Ishikawa (cell line): ENCODE measurements at regions not wholly inside any gene's neighbourhood (a gene's known extent, or its start where the extent isn't known, plus 50 kb on each side); places are given as distances from the start of the nearest gene placed in this dataset.

Experiments
- CEBPB ChIP-seq: IDR thresholded peaks from 2 replicates; pipeline ENCODE4 v1.6.1; 2012
- CREB1 ChIP-seq: IDR thresholded peaks from 2 replicates; pipeline ENCODE4 v1.6.1; 2012; ENCODE audit warnings: low read depth
- EGR1 ChIP-seq: IDR thresholded peaks from 2 replicates; pipeline ENCODE4 v1.6.1; 2012
- EP300 ChIP-seq: IDR thresholded peaks from 2 replicates; pipeline ENCODE4 v1.6.1; 2012; ENCODE audit warnings: borderline replicate concordance
- FOXM1 ChIP-seq: IDR thresholded peaks from 2 replicates; pipeline ENCODE4 v1.6.1; 2012; ENCODE audit warnings: low read depth, borderline replicate concordance
- MAX ChIP-seq: IDR thresholded peaks from 2 replicates; pipeline ENCODE4 v1.6.1; 2012
- NFIC ChIP-seq: IDR thresholded peaks from 2 replicates; pipeline ENCODE4 v1.6.1; 2012
- RAD21 ChIP-seq: IDR thresholded peaks from 2 replicates; pipeline ENCODE4 v1.6.1; 2012; ENCODE audit warnings: low read depth
- TAF1 ChIP-seq: IDR thresholded peaks from 2 replicates; pipeline ENCODE4 v1.6.1; 2012; ENCODE audit warnings: low read depth, mild to moderate bottlenecking
- TCF12 ChIP-seq: IDR thresholded peaks from 2 replicates; pipeline ENCODE4 v1.6.1; 2012; ENCODE audit warnings: low read depth
- TEAD4 ChIP-seq: IDR thresholded peaks from 2 replicates; pipeline ENCODE4 v1.6.1; 2012
- YY1 ChIP-seq: IDR thresholded peaks from 2 replicates; pipeline ENCODE4 v1.6.1; 2012; ENCODE audit warnings: low read depth
- ZBTB7A ChIP-seq: IDR thresholded peaks from 2 replicates; pipeline ENCODE4 v1.6.1; 2012; ENCODE audit warnings: low read depth
- TF ChIP-seq, protein P1 (sequence below): IDR thresholded peaks from 2 replicates; pipeline ENCODE4 v1.6.1; 2012
- TF ChIP-seq, protein P2 (sequence below): IDR thresholded peaks from 2 replicates; pipeline ENCODE4 v1.6.1; 2012; ENCODE audit warnings: low read depth, mild to moderate bottlenecking

DNA sequence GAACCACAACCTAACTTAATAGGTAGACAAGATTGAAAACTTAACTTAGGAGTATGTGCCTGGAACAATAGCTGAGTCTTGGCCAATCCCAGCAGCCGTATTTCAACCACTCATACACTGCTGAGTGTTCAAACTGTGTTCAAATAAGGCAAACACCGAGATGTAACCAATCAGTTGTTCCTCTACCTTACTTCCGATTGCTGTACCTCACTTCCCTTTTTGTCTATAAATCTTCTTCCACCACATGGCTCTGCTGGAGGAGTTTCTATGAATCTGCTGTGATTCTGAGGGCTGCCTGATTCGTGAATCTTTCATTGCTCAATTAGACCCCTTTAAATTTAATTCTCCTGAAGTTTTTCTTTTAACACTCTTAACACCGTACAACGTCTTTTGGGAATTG lies 108.0 kb downstream of the ANAPC4 start:
- TF ChIP-seq NFIC (no peak), ZBTB7A (no peak), TAF1 (no peak), RAD21 (no peak), YY1 (no peak), CREB1 (no peak), FOXM1 (no peak), MAX (no peak)

DNA sequence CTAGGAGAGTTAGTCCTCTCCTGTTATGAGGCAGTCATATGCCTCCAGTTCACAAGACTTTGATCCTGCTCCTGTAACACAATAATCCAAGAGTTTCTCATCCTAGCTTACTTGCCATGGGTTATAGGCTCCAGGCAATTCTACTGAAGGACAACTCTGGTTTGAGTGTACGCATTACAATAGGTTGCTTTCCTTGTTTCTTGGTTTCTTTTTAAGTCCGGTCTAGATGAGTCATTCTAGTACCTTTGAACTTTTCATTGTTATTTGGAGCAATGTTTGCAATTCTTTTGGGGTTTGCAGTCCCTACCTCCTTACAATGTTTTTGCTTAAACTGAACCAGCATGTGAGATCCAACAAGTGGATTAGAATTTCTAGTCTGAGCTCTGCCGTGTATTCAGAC lies 109.1 kb downstream of the ANAPC4 start:
- TF ChIP-seq CEBPB (no peak), RAD21 (no peak), EP300 (no peak)
- TF ChIP-seq, protein P1, sequence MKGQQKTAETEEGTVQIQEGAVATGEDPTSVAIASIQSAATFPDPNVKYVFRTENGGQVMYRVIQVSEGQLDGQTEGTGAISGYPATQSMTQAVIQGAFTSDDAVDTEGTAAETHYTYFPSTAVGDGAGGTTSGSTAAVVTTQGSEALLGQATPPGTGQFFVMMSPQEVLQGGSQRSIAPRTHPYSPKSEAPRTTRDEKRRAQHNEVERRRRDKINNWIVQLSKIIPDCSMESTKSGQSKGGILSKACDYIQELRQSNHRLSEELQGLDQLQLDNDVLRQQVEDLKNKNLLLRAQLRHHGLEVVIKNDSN = no peak

DNA sequence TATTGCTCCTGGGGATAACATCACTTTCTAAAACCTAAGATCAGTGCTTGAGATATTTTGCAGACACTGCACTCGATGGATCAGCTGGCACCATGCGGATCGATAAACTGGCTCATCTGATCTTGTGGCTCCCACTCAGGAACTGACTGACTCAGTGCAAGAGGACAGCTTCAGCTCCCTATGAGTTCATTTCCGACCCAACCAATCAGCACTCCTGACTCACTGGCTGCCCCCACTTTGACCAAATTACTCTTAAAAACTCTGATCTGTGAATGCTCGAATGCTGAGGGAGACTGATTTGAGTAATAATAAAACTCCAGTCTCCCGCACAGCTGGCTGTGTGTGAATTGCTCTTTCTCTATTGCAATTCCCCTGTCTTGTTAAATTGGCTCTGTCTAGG lies 110.1 kb downstream of the ANAPC4 start:
- TF ChIP-seq RAD21 (no peak), YY1 (no peak), TAF1 (no peak), EP300 (no peak), TEAD4 (no peak), CREB1 (no peak), CEBPB (no peak), NFIC (no peak), EGR1 (no peak), FOXM1 (no peak), MAX (no peak), TCF12 (no peak)
- TF ChIP-seq, protein P2, sequence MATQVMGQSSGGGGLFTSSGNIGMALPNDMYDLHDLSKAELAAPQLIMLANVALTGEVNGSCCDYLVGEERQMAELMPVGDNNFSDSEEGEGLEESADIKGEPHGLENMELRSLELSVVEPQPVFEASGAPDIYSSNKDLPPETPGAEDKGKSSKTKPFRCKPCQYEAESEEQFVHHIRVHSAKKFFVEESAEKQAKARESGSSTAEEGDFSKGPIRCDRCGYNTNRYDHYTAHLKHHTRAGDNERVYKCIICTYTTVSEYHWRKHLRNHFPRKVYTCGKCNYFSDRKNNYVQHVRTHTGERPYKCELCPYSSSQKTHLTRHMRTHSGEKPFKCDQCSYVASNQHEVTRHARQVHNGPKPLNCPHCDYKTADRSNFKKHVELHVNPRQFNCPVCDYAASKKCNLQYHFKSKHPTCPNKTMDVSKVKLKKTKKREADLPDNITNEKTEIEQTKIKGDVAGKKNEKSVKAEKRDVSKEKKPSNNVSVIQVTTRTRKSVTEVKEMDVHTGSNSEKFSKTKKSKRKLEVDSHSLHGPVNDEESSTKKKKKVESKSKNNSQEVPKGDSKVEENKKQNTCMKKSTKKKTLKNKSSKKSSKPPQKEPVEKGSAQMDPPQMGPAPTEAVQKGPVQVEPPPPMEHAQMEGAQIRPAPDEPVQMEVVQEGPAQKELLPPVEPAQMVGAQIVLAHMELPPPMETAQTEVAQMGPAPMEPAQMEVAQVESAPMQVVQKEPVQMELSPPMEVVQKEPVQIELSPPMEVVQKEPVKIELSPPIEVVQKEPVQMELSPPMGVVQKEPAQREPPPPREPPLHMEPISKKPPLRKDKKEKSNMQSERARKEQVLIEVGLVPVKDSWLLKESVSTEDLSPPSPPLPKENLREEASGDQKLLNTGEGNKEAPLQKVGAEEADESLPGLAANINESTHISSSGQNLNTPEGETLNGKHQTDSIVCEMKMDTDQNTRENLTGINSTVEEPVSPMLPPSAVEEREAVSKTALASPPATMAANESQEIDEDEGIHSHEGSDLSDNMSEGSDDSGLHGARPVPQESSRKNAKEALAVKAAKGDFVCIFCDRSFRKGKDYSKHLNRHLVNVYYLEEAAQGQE = no peak
- TF ChIP-seq, protein P1 = no peak

DNA sequence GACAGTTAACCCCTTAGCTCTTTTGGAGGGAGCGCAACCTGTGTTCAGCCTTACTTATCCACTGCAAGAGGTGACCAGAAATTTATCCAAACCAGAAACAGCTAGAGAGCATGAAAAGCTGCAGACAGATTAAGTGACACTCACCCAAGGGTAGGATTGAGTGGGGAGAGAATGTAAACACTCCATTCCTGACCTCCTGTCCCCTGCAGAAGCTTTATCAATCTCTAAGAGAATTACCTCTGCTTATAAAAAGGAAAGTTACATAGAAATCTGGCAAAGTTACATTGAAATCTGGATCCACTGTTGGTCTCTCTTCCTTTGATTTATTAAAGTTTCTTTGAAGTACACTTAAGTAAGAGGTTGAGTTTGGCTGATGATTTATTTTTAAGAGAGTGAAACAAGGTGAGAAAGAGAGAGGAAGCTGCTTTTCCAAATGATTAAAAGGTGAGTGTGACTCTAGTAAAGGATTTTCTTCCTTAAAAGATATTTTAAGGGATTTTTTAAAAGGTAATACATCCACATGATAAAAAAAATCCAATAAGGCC lies 112.3 kb downstream of the ANAPC4 start:
- TF ChIP-seq, protein P2 = no peak
- TF ChIP-seq TCF12 = no peak

GRCh38 chr4:25493466-25493865 lies 116.4 kb downstream of the ANAPC4 start:
- TF ChIP-seq, protein P1 = no peak
- TF ChIP-seq YY1 (no peak), RAD21 (no peak), TAF1 (no peak), CREB1 (no peak), CEBPB (no peak), EGR1 (no peak)

DNA sequence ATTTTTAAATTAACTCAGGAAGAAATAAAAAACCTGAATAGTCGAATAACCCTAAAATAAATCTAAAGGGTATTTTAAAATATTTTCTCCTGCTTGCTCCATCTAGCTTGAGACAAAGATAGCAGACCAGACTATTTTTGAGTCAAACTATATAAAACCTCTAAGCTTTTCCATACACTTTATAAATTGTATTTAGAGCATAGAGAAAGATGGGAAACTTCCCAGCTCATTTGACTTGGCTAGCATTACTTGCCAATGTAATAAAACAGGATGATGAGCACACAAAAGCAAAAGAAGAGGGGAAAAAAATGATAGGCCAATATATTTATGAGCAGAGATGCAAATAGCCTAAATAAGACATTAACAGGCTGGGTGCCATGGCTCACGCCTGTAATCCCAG lies 117.1 kb downstream of the ANAPC4 start:
- TF ChIP-seq, protein P1 = no peak
